GM12872 (cell line): ENCODE measurements at regions not wholly inside any gene's neighbourhood (a gene's known extent, or its start where the extent isn't known, plus 50 kb on each side); places are given as distances from the start of the nearest gene placed in this dataset.

Experiments used
- TF ChIP-seq, protein P1 (sequence below): IDR thresholded peaks from 3 replicates; pipeline ENCODE4 v1.5.1; 2011; ENCODE audit warnings: low read depth, mild to moderate bottlenecking, low read length, moderate library complexity; ENCODE audit not compliant: insufficient read depth

- TF ChIP-seq, protein P1, sequence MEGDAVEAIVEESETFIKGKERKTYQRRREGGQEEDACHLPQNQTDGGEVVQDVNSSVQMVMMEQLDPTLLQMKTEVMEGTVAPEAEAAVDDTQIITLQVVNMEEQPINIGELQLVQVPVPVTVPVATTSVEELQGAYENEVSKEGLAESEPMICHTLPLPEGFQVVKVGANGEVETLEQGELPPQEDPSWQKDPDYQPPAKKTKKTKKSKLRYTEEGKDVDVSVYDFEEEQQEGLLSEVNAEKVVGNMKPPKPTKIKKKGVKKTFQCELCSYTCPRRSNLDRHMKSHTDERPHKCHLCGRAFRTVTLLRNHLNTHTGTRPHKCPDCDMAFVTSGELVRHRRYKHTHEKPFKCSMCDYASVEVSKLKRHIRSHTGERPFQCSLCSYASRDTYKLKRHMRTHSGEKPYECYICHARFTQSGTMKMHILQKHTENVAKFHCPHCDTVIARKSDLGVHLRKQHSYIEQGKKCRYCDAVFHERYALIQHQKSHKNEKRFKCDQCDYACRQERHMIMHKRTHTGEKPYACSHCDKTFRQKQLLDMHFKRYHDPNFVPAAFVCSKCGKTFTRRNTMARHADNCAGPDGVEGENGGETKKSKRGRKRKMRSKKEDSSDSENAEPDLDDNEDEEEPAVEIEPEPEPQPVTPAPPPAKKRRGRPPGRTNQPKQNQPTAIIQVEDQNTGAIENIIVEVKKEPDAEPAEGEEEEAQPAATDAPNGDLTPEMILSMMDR = peak; percentile 53
Observed at GRCh38 chr7:18356191-18356645, 139.3 kb upstream of the HDAC9 start.

DNA sequence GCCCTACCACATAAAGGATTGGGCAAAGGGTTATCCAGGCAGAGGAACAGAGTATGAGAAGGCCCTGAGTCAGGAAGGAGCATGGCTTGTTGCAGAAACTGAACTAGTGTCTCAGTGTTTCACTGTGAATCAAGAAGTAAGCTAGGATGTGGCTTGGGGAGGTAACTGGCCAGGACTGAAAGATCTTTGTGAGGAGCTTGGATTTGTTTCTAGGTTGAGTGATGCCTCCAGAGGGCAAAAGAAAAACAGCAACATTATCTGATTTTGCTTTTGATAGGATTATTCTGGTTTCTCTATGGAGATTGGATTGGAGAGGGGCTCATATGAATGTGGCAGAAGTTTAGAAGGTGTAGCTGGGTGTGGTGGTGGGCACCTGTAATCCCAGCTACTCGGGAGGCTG, 137.9 kb upstream of the HDAC9 start:
- TF ChIP-seq, protein P1 = peak; percentile 50; the same call in 2 of the 3 replicates

- TF ChIP-seq, protein P1 = no peak
Observed at GRCh38 chr7:18361756-18362155, 133.8 kb upstream of the HDAC9 start.

- TF ChIP-seq, protein P1 = no peak
Observed at GRCh38 chr7:18363751-18364380, 131.7 kb upstream of the HDAC9 start.

GRCh38 chr7:18364396-18364795, 131.2 kb upstream of the HDAC9 start:
- TF ChIP-seq, protein P1 = no peak

- TF ChIP-seq, protein P1 = no peak
Observed at GRCh38 chr7:18366394-18366793, 129.2 kb upstream of the HDAC9 start.

- TF ChIP-seq, protein P1 = no peak
Observed at GRCh38 chr7:18369011-18369410, 126.5 kb upstream of the HDAC9 start.
